ENCODE measurements at regions not wholly inside any gene's neighbourhood (a gene's known extent, or its start where the extent isn't known, plus 50 kb on each side); places are given as distances from the start of the nearest gene placed in this dataset.
"Not testable (repeated sequence)": the region's sequence is repeated elsewhere in the genome, so short reads cannot be mapped to it uniquely, and the experiment has no call there.

DNA sequence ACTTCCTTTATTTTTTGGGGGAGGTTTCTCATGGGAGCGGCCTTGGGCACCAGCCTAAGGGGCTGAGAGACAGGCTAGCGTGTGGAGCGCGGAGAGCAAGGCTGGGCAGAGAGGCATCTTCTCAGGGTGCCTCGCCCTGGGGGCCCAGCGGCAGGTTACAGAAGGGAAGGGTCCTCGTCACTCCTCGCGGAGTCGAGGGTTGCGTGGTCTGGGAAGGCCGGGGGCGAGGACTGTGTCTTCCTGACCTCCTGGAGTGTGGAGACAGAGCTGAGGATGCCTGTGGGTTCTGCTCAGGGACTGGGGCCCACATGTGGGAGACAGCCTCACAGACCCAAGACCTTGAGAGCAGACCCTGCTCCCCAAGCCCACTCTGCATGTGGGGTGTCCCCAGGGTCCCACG lies 79.6 kb upstream of the LRPAP1 start:
- DNase-seq: peak; percentile 13

DNA sequence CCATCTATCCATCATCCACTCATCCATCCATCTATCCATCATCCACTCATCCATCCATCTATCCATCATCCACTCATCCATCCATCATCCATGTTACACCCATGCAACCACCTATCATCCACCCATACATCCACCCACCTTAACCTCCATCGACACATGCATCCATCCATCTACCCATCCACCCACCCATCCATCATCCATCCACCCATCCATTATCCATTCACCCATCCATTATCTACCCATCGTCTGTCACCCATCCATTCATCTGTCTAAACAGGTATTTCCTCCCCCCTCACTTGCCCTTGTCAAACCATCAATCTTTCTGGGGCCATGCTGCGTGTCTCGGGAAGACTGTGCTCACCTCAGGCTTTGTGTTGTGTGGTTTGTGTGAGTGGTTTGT lies 78.6 kb upstream of the LRPAP1 start:
- DNase-seq: not testable (repeated sequence)

DNA sequence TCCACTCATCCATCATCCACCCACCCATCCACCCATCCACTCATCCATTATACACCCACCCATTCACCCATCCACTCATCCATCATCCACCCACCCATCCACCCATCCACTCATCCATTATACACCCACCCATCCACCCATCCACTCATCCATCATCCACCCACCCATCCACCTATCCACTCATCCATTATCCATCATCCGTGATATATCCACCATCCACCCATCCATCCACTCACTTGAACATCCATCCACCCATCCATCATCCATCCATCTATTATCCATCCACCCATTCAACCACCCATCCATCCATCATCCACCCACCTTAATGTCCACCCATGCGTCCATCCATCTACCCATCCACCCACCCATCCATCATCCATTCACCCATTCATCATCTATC lies 77.7 kb upstream of the LRPAP1 start:
- not testable (repeated sequence) for DNase-seq

GRCh38 chr4:3607690-3608552 lies 75.7 kb upstream of the LRPAP1 start:
- DNase-seq: peak; percentile 57

GRCh38 chr4:3606850-3607249 lies 74.6 kb upstream of the LRPAP1 start:
- peak; percentile 48 for DNase-seq

- DNase-seq: not testable (repeated sequence)
These were observed 74.0 kb upstream of the LRPAP1 start for GRCh38 chr4:3606271-3606670.

- DNase-seq: peak; percentile 34
These were observed 73.3 kb upstream of the LRPAP1 start for GRCh38 chr4:3605491-3605890.

- DNase-seq: peak; percentile 38
These were observed 70.8 kb upstream of the LRPAP1 start for GRCh38 chr4:3602886-3603645.

GRCh38 chr4:3601992-3602391 lies 69.8 kb upstream of the LRPAP1 start:
- no peak for DNase-seq

DNA sequence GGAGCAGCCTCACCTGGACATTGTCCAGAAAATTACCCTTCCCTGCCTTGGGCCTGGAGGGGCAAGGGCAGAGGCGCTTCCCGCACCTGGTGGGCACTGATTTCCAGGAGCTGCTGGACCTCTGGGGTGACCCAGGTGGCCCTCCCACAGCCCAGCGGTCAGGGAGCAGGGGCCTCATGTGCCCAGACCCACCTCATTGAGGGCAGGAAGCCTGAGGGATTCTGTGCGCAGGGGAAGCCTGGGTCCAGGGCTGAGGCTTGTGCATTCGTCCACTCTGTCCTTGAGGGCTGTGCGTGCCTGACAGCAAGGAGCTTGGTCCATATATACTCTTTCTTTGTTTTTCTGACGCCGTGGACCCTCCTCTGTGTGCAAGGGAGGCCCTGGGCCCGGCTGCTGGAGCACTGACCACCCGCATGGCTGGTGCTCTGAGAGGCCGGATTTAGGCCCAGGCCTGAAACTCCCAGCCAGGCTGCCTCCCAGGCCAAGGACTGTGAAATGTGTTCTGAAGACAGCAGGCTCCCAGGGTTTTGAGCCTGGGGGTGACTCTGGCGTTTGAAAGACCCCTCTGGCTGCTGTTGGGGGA lies 69.0 kb upstream of the LRPAP1 start:
- peak; percentile 30 for DNase-seq

- DNase-seq: peak; percentile 34
These were observed 67.7 kb upstream of the LRPAP1 start for GRCh38 chr4:3599951-3600350.

DNA sequence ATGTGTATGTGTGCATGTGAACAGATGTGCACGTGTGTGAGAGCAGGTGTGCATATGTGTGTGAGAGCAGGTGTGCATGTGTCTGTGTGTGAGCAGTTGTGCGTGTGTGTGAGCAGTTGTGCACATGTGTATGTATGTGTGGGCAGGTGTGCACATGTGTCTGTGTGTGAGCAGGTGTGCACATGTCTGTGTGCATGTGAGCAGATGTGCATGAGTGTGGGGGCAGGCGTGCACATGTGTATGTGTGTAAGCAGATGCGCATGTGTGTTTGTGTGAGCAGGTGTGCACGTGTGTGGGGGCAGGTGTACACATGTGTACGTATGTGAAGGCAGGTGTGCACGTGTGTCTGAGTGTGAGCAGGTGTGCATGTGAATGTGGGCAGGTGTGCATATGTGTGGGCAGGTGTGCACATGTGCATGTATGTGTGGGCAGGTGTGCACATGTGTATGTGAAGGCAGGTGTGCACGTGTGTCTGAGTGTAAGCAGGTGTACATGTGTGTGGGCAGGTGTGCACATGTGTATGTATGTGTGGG lies 66.5 kb upstream of the LRPAP1 start:
- no peak for DNase-seq

GRCh38 chr4:3597896-3598505 lies 65.8 kb upstream of the LRPAP1 start:
- DNase-seq: not testable (repeated sequence)

- DNase-seq: peak; percentile 39
These were observed 64.9 kb upstream of the LRPAP1 start for GRCh38 chr4:3596957-3597733.

GRCh38 chr4:3595627-3596291 lies 63.5 kb upstream of the LRPAP1 start:
- peak; percentile 53 for DNase-seq

DNA sequence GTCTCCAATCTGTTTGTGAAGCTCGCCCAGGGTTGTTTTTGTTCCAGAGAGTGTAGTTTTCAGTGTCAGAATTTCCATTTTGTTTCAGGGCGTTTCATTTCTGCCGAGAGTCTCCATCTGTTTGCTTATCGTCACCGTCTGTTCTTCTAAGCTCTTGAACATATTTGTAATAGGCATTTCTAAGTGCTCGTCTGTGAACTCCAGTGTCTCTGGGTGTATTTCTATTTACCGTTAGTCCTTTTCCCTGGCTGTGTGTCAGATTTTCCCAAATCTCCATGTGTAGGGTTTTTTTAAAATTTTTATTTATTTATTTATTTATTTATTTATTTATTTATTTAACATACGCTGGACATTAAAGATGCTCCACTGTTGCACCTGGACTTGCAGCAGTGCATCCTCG lies 62.5 kb upstream of the LRPAP1 start:
- not testable (repeated sequence) for DNase-seq

DNA sequence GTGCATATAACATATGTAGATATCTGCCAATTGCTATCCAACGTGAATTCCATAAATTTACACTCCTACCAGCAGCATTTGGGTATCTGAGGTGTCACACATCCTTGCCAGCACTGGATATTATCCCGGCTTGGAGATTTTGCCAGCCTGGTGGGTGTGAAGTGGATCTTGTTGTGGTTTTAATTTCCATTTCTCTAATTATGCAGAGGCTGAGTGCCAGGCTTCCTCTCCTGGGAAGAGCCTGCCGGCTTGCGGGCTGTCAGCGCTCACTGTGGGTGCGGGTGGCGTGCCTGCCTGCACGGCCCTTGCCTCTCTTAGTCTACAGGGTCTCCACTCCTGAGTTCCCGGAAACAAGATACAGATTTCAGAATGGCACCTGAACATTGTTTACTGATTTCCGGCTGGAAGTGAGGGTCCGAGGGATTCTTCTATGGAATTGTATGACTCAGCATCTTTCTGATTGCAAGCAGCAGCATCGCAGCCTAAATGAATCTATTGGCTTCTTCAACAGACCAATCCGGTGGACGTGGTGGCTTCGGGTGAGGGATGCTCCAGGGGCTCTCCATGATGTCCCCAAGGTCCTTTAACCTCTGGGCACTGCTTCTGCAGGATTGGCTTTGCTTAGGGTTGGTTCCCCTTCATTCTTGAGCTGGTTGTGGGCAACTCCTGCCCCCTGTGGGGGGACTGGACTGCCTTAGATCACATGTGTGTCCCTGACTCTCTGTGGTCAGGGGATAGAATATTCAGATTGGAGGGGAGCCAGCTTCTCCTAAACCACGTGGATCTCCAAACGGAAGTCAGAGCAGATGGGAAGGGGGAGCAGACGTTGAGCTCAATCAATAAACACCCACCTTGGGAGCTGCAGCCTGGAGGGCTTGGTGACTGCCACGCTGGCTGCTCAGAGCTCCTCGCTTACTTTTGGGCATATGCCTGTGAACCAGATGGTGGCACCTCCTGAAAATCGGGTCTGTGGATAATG lies 58.0 kb upstream of the LRPAP1 start:
- DNase-seq: not testable (repeated sequence)

DNA sequence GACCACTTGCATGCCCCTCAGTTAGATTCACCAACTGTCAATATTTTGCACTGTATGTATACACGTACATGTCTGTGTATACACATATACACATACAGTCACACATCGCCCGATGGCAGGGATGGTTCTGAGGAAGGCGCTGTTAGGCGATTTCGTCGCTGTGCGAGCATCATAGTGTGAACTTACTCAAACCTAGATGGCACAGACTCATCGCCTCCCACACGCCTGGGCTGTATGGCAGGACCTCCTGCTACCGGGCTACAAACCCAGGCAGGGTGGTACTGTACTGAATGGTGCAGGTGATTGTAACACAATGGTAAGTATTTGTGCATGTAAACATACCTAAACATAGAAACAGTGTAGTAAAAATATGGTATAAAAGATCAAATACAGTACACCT lies 57.2 kb upstream of the LRPAP1 start:
- DNase-seq: peak; percentile 43

DNA sequence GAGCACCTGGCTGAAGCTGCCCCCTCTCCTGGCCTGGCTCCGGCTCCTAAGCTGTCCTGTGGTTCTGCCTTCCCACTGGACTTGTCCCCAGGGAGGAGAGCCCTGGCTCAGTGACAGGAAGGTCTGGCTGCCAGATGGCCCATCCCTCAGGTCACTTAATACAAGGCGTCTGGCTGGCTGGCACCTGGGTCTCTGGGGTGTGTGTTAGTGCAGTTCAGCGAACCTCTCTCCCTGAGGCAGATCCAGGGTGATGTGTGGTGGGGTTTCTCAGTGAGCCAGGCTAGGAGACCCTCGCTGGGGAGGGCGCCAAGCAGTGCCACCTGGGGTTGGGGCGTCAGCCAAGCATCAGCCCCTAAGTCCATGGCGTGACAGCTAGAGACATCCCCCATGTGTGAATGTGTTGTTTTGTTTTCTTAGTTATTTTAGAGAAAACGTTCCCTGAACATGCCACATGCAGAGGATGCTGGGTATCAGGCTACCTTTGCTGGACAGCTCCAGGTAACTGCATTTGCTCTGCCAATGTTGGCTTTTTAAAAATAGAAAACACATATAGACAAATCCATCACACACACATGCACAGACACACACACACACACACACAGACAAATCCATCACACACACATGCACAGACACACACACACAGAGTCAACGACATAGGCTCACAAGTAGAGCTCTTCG lies 56.4 kb upstream of the LRPAP1 start:
- DNase-seq: peak; percentile 33

DNA sequence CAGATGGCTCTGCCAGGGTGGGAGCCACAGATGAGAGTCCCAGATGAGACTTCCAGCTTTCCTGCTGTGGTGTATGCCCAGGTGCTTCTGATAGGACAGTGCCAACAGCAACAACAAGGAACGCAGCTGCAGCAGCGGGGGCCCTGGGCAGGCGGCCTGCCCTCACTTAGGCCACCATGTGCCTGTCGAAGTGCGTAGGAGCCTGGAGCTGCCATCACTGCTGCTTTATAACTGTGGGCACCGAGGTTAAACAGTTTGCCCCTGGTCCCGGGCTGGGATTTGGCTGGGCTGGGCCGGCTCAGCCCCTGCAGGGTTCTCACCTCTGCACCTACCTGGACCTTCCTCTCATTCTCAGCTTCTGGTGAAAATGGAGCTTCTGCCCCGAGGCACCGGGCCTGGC lies 54.4 kb upstream of the LRPAP1 start:
- DNase-seq: peak; percentile 27
